ENCODE measurements at regions not wholly inside any gene's neighbourhood (a gene's known extent, or its start where the extent isn't known, plus 50 kb on each side); places are given as distances from the start of the nearest gene placed in this dataset.
A peak's percentile ranks its signal among the peaks of the same experiment; 100 is the strongest.

DNA sequence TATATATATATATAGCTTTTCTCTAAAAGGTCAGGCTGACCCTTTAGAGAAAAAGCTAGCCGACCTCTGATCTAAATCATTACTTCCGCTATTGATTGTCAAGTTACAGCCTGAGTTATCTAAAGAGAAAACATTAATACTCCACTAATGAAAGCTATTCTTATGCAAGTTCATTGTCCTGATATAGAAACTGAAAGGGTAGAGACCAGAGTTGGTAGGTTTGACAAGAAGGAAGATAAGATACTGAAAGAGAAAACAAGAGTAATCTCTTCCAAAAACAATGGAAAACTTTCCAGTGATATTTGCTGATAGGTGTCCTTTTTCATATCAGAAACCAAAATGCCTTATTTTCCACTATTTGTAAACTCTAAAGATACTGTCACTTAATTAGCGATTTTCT lies 62.8 kb upstream of the SLC39A10 start:
- WGBS (ENCODE audit: insufficient coverage) = no CpG with 5 or more reads among the region's 3 CpGs
- peaks cover 5% of the 10 kb centered on the region for H3K4me1 ChIP-seq (ENCODE audit: control insufficient read depth, insufficient read depth, low read length)
- DNase-seq (ENCODE audit: low read depth in 4 of 6, low spot score in 6 of 6) = no peak
- no peaks in the 10 kb centered on the region for H3K9me3 ChIP-seq (ENCODE audit: control insufficient read depth, insufficient read depth, low read length)
- H3K27ac ChIP-seq (ENCODE audit: low read depth, low read length) = no peak overlapping the region
- no peak overlapping the region for H3K4me3 ChIP-seq (ENCODE audit: low read depth, low read length)
- no peaks in the 10 kb centered on the region for H3K36me3 ChIP-seq (ENCODE audit: control insufficient read depth, insufficient read depth, low read length)
- H3K27me3 ChIP-seq (ENCODE audit: control insufficient read depth, insufficient read depth, low read length) = no peaks in the 10 kb centered on the region

DNA sequence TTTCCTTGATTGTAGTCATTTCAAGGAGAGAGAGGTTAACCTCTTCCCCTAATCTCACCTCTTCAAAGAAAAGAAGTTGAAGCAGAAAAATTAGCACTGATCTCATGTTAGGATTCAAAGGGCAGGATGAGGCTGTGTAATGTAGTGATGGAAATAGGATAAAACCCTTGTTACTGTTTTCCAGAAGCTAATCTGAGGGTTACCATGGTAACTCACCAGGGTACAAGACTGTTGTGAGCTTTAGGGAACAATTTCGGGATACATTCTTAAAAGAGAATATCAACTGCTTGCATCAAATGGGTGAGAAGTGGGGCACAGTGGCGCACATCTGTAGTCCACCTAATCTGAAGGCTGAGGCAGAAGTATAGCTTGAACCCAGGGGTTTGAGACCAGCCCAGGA lies 64.9 kb upstream of the SLC39A10 start:
- Histone ChIP-seq H3K4me3 (ENCODE audit: low read depth, low read length) (no peak overlapping the region), H3K27me3 (ENCODE audit: control insufficient read depth, insufficient read depth, low read length) (no peaks in the 10 kb centered on the region), H3K36me3 (ENCODE audit: control insufficient read depth, insufficient read depth, low read length) (no peaks in the 10 kb centered on the region), H3K27ac (ENCODE audit: low read depth, low read length) (no peak overlapping the region), H3K4me1 (ENCODE audit: control insufficient read depth, insufficient read depth, low read length) (peaks cover 5% of the 10 kb centered on the region), H3K9me3 (ENCODE audit: control insufficient read depth, insufficient read depth, low read length) (no peaks in the 10 kb centered on the region)
- DNase-seq (ENCODE audit: low read depth in 4 of 6, low spot score in 6 of 6) = peak in 4 of 6 donors; percentile 23 to 90 (median 52)
- WGBS (ENCODE audit: insufficient coverage) = 67% methylated on average over 1 of the region's 2 CpGs

DNA sequence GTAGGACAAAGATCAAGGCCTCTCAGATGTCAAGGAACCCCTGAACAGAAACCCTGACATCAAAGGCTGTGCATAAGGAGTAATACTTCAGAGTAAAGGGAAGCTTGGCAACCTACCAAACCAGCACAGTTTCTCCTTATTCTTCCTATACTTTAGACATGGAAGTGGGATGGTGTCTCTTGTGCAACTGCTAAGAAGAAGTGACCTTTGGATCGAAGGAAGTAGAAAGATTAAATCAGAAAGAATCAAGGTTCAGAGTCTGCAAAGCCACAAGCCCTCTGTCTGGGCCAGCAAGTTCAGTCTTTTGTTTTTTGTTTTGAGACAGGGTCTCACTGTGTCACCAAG lies 66.2 kb upstream of the SLC39A10 start:
- H3K4me3 ChIP-seq (ENCODE audit: low read depth, low read length) = no peak overlapping the region
- H3K36me3 ChIP-seq (ENCODE audit: control insufficient read depth, insufficient read depth, low read length) = no peaks in the 10 kb centered on the region
- WGBS (ENCODE audit: insufficient coverage) = 50% methylated on average over 1 of the region's 1 CpG
- H3K27me3 ChIP-seq (ENCODE audit: control insufficient read depth, insufficient read depth, low read length) = no peaks in the 10 kb centered on the region
- no peak overlapping the region for H3K27ac ChIP-seq (ENCODE audit: low read depth, low read length)
- H3K4me1 ChIP-seq (ENCODE audit: control insufficient read depth, insufficient read depth, low read length) = peaks cover 5% of the 10 kb centered on the region
- no peak for DNase-seq (ENCODE audit: low read depth in 4 of 6, low spot score in 6 of 6)
- no peaks in the 10 kb centered on the region for H3K9me3 ChIP-seq (ENCODE audit: control insufficient read depth, insufficient read depth, low read length)

- H3K4me1 ChIP-seq (ENCODE audit: control insufficient read depth, insufficient read depth, low read length) = peaks cover 5% of the 10 kb centered on the region
- WGBS (ENCODE audit: insufficient coverage) = no CpG with 5 or more reads among the region's 1 CpG
- no peaks in the 10 kb centered on the region for H3K9me3 ChIP-seq (ENCODE audit: control insufficient read depth, insufficient read depth, low read length)
- H3K4me3 ChIP-seq (ENCODE audit: low read depth, low read length) = no peak overlapping the region
- no peaks in the 10 kb centered on the region for H3K27me3 ChIP-seq (ENCODE audit: control insufficient read depth, insufficient read depth, low read length)
- peak in 1 of 6 donors; percentile 41 for DNase-seq (ENCODE audit: low read depth in 4 of 6, low spot score in 6 of 6)
- H3K27ac ChIP-seq (ENCODE audit: low read depth, low read length) = no peak overlapping the region
- H3K36me3 ChIP-seq (ENCODE audit: control insufficient read depth, insufficient read depth, low read length) = no peaks in the 10 kb centered on the region
These were observed 66.7 kb upstream of the SLC39A10 start for GRCh38 chr2:195590199-195590860.

- Histone ChIP-seq H3K27ac (ENCODE audit: low read depth, low read length) (no peak overlapping the region), H3K4me1 (ENCODE audit: control insufficient read depth, insufficient read depth, low read length) (peaks cover 5% of the 10 kb centered on the region), H3K9me3 (ENCODE audit: control insufficient read depth, insufficient read depth, low read length) (no peaks in the 10 kb centered on the region), H3K4me3 (ENCODE audit: low read depth, low read length) (no peak overlapping the region), H3K36me3 (ENCODE audit: control insufficient read depth, insufficient read depth, low read length) (no peaks in the 10 kb centered on the region), H3K27me3 (ENCODE audit: control insufficient read depth, insufficient read depth, low read length) (no peaks in the 10 kb centered on the region)
- DNase-seq (ENCODE audit: low read depth in 4 of 6, low spot score in 6 of 6) = no peak
- WGBS (ENCODE audit: insufficient coverage) = 92% methylated on average over 2 of the region's 5 CpGs
These were observed 69.1 kb upstream of the SLC39A10 start for GRCh38 chr2:195587966-195588365.

DNA sequence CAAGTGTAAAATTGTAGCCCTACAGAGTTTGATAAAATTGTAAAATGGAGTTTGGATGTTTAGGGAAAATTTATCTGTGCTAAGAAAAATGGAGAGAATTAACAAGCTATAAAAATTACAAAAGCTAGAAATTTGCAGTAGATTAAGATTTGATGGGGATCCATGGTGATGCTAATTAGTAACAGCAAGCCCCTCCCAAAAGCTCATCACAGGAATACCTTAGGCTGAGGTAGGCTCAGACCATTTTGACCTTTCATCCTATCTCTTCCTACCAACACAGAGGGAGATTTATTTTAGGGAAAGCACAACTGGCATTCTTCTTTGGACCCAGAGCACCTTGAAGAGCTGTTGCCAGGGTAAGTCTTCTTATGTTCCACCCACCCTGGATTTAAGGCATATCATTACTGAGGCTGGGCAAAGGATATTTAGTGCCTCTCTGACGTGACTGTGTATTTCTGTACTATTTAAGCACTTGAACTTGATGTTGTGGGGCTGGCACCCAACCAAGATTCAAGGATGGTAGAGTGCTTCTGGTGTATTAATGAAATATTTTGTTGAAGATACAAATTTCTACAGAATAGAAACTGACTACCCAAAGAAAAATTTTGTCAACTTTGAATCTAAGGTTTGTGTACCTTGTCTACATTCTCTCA lies 70.8 kb upstream of the SLC39A10 start:
- H3K36me3 ChIP-seq (ENCODE audit: control insufficient read depth, insufficient read depth, low read length) = no peaks in the 10 kb centered on the region
- WGBS (ENCODE audit: insufficient coverage) = 50% methylated on average over 1 of the region's 1 CpG
- DNase-seq (ENCODE audit: low read depth in 4 of 6, low spot score in 6 of 6) = no peak
- no peaks in the 10 kb centered on the region for H3K27me3 ChIP-seq (ENCODE audit: control insufficient read depth, insufficient read depth, low read length)
- H3K27ac ChIP-seq (ENCODE audit: low read depth, low read length) = no peak overlapping the region
- no peak overlapping the region for H3K4me3 ChIP-seq (ENCODE audit: low read depth, low read length)
- H3K4me1 ChIP-seq (ENCODE audit: control insufficient read depth, insufficient read depth, low read length) = peaks cover 2% of the 10 kb centered on the region
- H3K9me3 ChIP-seq (ENCODE audit: control insufficient read depth, insufficient read depth, low read length) = no peaks in the 10 kb centered on the region

- Histone ChIP-seq H3K36me3 (ENCODE audit: control insufficient read depth, insufficient read depth, low read length) (no peaks in the 10 kb centered on the region), H3K9me3 (ENCODE audit: control insufficient read depth, insufficient read depth, low read length) (no peaks in the 10 kb centered on the region), H3K27ac (ENCODE audit: low read depth, low read length) (no peak overlapping the region), H3K4me1 (ENCODE audit: control insufficient read depth, insufficient read depth, low read length) (no peaks in the 10 kb centered on the region), H3K27me3 (ENCODE audit: control insufficient read depth, insufficient read depth, low read length) (no peaks in the 10 kb centered on the region), H3K4me3 (ENCODE audit: low read depth, low read length) (no peak overlapping the region)
- no peak for DNase-seq (ENCODE audit: low read depth in 4 of 6, low spot score in 6 of 6)
- 100% methylated on average over 1 of the region's 1 CpG for WGBS (ENCODE audit: insufficient coverage)
These were observed 74.8 kb upstream of the SLC39A10 start for GRCh38 chr2:195582188-195582587.

DNA sequence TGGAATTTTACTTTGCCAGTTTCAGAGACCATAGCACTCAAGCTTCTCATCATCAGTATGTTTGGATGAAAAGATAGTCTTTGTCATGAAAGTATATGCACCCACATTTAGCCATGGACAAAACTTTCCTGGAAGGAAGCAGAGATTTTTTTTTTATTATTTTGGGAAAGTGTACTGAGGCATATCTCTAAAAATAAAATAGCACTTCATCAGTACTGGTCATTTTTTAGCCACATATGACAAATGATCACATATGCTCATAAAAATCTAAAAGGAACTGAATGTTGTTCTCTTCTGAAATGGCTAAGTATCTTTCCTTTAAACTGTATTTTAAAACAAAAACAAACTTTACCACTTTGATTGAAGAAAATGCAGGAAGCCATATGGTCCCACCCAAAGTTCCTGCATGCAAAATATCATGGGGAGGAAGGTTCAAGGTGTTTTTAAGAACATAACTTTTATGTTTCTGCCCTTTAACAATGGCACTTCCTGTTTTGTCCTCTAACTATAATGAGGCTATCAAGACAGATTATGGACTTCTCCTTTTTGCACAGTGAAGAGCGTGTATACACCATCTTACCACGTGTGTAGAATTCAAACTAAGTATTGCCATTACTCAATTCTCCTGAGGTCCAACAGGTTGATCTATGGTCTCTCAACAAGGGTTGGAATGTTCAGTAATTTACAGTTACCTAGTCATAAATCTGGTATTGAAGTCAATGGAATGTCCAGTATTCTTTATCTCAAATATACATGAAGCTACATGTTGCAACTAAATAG lies 77.1 kb upstream of the SLC39A10 start:
- Histone ChIP-seq H3K27me3 (ENCODE audit: control insufficient read depth, insufficient read depth, low read length) (no peaks in the 10 kb centered on the region), H3K4me3 (ENCODE audit: low read depth, low read length) (no peak overlapping the region), H3K4me1 (ENCODE audit: control insufficient read depth, insufficient read depth, low read length) (no peaks in the 10 kb centered on the region), H3K27ac (ENCODE audit: low read depth, low read length) (no peak overlapping the region), H3K36me3 (ENCODE audit: control insufficient read depth, insufficient read depth, low read length) (no peaks in the 10 kb centered on the region), H3K9me3 (ENCODE audit: control insufficient read depth, insufficient read depth, low read length) (no peaks in the 10 kb centered on the region)
- DNase-seq (ENCODE audit: low read depth in 4 of 6, low spot score in 6 of 6) = no peak
- WGBS (ENCODE audit: insufficient coverage) = no CpG with 5 or more reads among the region's 2 CpGs

DNA sequence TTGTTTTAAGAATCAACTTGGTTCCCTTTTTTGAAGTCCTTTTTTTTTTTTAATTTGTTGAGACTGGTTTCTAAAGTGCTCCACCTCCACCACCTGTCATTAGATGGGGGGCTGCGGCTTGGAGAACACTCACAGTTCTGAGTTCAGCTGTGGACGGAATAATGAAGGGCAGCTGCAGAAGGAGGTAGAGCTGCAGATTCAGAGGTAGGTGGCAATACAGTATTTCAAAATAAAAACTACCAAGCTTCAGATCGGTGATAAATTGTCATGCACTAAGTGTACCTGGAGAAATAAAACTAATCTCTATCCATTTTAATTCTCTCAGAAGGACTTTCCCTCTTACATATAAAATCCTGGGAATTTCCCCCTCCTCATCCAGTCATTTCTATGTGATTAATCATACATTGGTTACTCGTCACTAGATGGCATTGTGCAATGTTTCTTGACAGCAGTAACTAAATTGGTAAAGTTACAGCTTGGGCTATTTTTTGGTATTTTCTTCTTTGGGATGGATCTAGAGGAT lies 81.1 kb upstream of the SLC39A10 start:
- no peaks in the 10 kb centered on the region for H3K4me1 ChIP-seq (ENCODE audit: control insufficient read depth, insufficient read depth, low read length)
- no peaks in the 10 kb centered on the region for H3K27me3 ChIP-seq (ENCODE audit: control insufficient read depth, insufficient read depth, low read length)
- H3K4me3 ChIP-seq (ENCODE audit: low read depth, low read length) = no peak overlapping the region
- H3K36me3 ChIP-seq (ENCODE audit: control insufficient read depth, insufficient read depth, low read length) = no peaks in the 10 kb centered on the region
- H3K9me3 ChIP-seq (ENCODE audit: control insufficient read depth, insufficient read depth, low read length) = no peaks in the 10 kb centered on the region
- no peak overlapping the region for H3K27ac ChIP-seq (ENCODE audit: low read depth, low read length)
- WGBS (ENCODE audit: insufficient coverage) = no CpG with 5 or more reads among the region's 4 CpGs
- peak in 2 of 6 donors; percentile 56 to 60 for DNase-seq (ENCODE audit: low read depth in 4 of 6, low spot score in 6 of 6)

Measured in spinal cord (tissue), 9 donors.